Lung (tissue), 11 donors: ENCODE measurements at regions not wholly inside any gene's neighbourhood (a gene's known extent, or its start where the extent isn't known, plus 50 kb on each side); places are given as distances from the start of the nearest gene placed in this dataset.

ENCODE experiments used
- ATAC-seq: fragments of 200-7000 bp; cut with Tn5 transposase; one replicate; pipeline ENCODE4 v1.9.1; 2020; ENCODE audit warnings: moderate number of reproducible peaks; ENCODE audit not compliant: insufficient read depth, low FRiP score
- DNase-seq, 3 donors: peaks; one replicate each; pipeline ENCODE4 v3.0.0-alpha.2; 2013 to 2017
- H3K27ac ChIP-seq, 2 donors: one replicate each; pipeline ENCODE4 v1.5.1; 2013; ENCODE audit warnings: mild to moderate bottlenecking in 2 of 2, moderate library complexity in 2 of 2, control low read depth in 1 of 2, inconsistent platforms in 1 of 2, low read depth in 1 of 2, low read length in 1 of 2
- H3K27me3 ChIP-seq, 3 donors: one replicate each; pipeline ENCODE4 v1.5.1; 2013; ENCODE audit warnings: low read length in 2 of 3; ENCODE audit not compliant: control insufficient read depth in 3 of 3, insufficient read depth in 3 of 3
- H3K36me3 ChIP-seq, 4 donors: one replicate each; pipeline ENCODE4 v1.5.1; 2013; ENCODE audit warnings: low read length in 4 of 4, mild to moderate bottlenecking in 1 of 4, moderate library complexity in 1 of 4; ENCODE audit not compliant: control insufficient read depth in 4 of 4, insufficient read depth in 4 of 4
- H3K4me1 ChIP-seq, 5 donors: one replicate each; pipeline ENCODE4 v1.5.1; 2013; ENCODE audit warnings: low read length in 5 of 5, mild to moderate bottlenecking in 2 of 5, moderate library complexity in 1 of 5; ENCODE audit not compliant: control insufficient read depth in 5 of 5, insufficient read depth in 5 of 5
- H3K4me3 ChIP-seq: one replicate; pipeline ENCODE4 v1.5.1; 2013; ENCODE audit warnings: mild to moderate bottlenecking, control low read depth, moderate library complexity
- H3K9ac ChIP-seq, 2 donors: one replicate each; pipeline ENCODE4 v1.5.1; 2013; ENCODE audit warnings: low read length in 2 of 2, control low read depth in 1 of 2; ENCODE audit not compliant: insufficient read depth in 1 of 2
- H3K9me3 ChIP-seq, 4 donors: one replicate each; pipeline ENCODE4 v1.5.1; 2013; ENCODE audit warnings: low read length in 3 of 4, mild to moderate bottlenecking in 1 of 4, moderate library complexity in 1 of 4; ENCODE audit not compliant: control insufficient read depth in 4 of 4, insufficient read depth in 3 of 4
- WGBS, 2 donors: extraction: QIAGEN DNeasy Blood & Tissue Kit; methylation state at CpG; one replicate each; pipeline ENCODE4 v1.1.7; 2013; 5-methylcytosine and 5-hydroxymethylcytosine counted together
- TF ChIP-seq, protein P1 (sequence below): IDR thresholded peaks from 2 replicates; pipeline ENCODE4 v1.5.1; 2012; ENCODE audit warnings: mild to moderate bottlenecking; ENCODE audit errors: control extremely low read depth, extremely low read depth
- donor health status: control.
- donor health status: control.
- donor health status: Bipolar disorder and iron deficiency.
- donor health status: healthy.
- donor health status: DM: yes; HTN: yes; CAD: no.

- Histone ChIP-seq H3K36me3 (no peaks in the 10 kb centered on the region), H3K9me3 (peaks cover 0 to 9% (median 0%) of the 10 kb centered on the region in 4 donors), H3K27me3 (no peaks in the 10 kb centered on the region), H3K4me1 (no peaks in the 10 kb centered on the region), H3K27ac (no peak overlapping the region), H3K9ac (no peak overlapping the region), H3K4me3 (no peak overlapping the region)
- 57 to 67% methylated on average over 2 of the region's 2 CpGs for WGBS, 2 donors
- DNase-seq (no peak), ATAC-seq (no peak)
- TF ChIP-seq, protein P1, sequence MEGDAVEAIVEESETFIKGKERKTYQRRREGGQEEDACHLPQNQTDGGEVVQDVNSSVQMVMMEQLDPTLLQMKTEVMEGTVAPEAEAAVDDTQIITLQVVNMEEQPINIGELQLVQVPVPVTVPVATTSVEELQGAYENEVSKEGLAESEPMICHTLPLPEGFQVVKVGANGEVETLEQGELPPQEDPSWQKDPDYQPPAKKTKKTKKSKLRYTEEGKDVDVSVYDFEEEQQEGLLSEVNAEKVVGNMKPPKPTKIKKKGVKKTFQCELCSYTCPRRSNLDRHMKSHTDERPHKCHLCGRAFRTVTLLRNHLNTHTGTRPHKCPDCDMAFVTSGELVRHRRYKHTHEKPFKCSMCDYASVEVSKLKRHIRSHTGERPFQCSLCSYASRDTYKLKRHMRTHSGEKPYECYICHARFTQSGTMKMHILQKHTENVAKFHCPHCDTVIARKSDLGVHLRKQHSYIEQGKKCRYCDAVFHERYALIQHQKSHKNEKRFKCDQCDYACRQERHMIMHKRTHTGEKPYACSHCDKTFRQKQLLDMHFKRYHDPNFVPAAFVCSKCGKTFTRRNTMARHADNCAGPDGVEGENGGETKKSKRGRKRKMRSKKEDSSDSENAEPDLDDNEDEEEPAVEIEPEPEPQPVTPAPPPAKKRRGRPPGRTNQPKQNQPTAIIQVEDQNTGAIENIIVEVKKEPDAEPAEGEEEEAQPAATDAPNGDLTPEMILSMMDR = no peak
Observed at GRCh38 chr4:4922441-4922840, 63.0 kb downstream of the MSX1 start.

DNA sequence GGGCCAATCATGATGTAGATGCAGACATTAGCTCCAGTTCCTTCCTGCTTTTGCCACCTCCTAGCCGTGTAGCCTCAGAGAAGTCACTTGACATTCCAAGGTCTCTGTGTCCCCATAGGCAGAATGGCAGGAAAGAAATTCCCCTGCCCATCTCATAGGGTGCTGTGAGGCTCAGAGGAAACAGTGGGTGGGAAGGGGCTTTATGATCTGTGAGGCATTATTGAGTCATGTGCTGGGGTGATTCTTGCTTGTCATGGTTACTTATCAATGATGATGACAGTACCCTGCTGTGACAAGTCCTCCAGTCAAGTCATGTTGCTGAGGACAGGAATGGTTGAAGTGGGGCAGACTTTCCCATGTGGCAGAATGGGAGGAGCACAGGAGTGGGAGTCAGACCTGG lies 63.7 kb downstream of the MSX1 start:
- DNase-seq (no peak), ATAC-seq (no peak)
- H3K9ac ChIP-seq = no peak overlapping the region
- no peak overlapping the region for H3K4me3 ChIP-seq
- no peak overlapping the region for H3K27ac ChIP-seq
- TF ChIP-seq, protein P1 = no peak
- H3K9me3 ChIP-seq = peaks cover 0 to 9% (median 0%) of the 10 kb centered on the region in 4 donors
- no peaks in the 10 kb centered on the region for H3K4me1 ChIP-seq
- WGBS, 2 donors = 35 to 44% methylated on average over 1 of the region's 1 CpG
- no peaks in the 10 kb centered on the region for H3K27me3 ChIP-seq
- H3K36me3 ChIP-seq = no peaks in the 10 kb centered on the region

DNA sequence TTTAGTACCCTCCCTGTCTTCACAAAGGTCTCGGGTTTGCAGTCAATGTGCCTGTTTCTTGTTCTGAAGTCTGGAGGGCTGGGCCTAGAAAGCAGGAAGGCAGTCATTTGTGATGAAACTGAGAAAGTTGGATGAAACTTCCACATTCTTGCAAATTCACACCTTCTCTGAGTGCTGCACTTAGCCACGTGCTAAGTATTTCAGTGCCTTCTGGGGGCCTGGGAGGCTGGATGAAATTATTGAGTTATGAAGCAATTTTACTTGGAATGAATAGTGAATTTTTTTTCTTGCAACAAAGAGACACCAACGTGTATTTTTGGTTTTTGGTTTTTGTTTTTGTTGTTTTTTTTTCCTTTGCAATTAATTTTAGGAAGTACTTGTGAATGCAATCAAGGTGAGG lies 71.2 kb downstream of the MSX1 start:
- ATAC-seq = no peak
- no peak for DNase-seq
- Histone ChIP-seq H3K4me3 (no peak overlapping the region), H3K4me1 (no peaks in the 10 kb centered on the region), H3K9me3 (peaks cover 0 to 2% (median 0%) of the 10 kb centered on the region in 4 donors), H3K9ac (no peak overlapping the region), H3K27me3 (no peaks in the 10 kb centered on the region), H3K36me3 (no peaks in the 10 kb centered on the region), H3K27ac (no peak overlapping the region)
- TF ChIP-seq, protein P1 = no peak
- WGBS, 2 donors = 26 to 37% methylated on average over 3 of the region's 3 CpGs

- WGBS, 2 donors = 90 to 93% methylated on average over 8 of the region's 8 CpGs
- DNase-seq (no peak), ATAC-seq (no peak)
- Histone ChIP-seq H3K4me1 (no peaks in the 10 kb centered on the region), H3K27me3 (no peaks in the 10 kb centered on the region), H3K4me3 (no peak overlapping the region), H3K36me3 (no peaks in the 10 kb centered on the region), H3K9me3 (peaks cover 0 to 3% (median 0%) of the 10 kb centered on the region in 4 donors), H3K27ac (no peak overlapping the region), H3K9ac (no peak overlapping the region)
- TF ChIP-seq, protein P1 = no peak
Observed at GRCh38 chr4:4935974-4936373, 76.5 kb downstream of the MSX1 start.
